Activated naive CD4-positive, alpha-beta T cell treated with anti-CD3 and anti-CD28 coated beads, Interleukin-2, amount 10 ng/mL, durations not matched to agents 7 days and 5 days (primary cell): ENCODE measurements at regions not wholly inside any gene's neighbourhood (a gene's known extent, or its start where the extent isn't known, plus 50 kb on each side); places are given as distances from the start of the nearest gene placed in this dataset.
"Not testable (repeated sequence)": the region's sequence is repeated elsewhere in the genome, so short reads cannot be mapped to it uniquely, and the experiment has no call there.

Experiments
- CTCF ChIA-PET: fragments of 350-600 bp; sonication (Branson Sonifier 250); formaldehyde crosslinking; loops from one replicate; lab custom pipeline; 2021; ENCODE audit warnings: antibody characterized with exemption; lab: Charles Lee
- DNase-seq: peaks from one replicate; pipeline ENCODE4 v3.0.0-alpha.2; 2020
- H3K27ac Mint-ChIP-seq: one replicate; pipeline ENCODE4 v1.8.0; 2021; ENCODE audit warnings: mild to moderate bottlenecking, moderate library complexity, mixed read lengths
- H3K27me3 Mint-ChIP-seq: one replicate; pipeline ENCODE4 v1.8.0; 2021; ENCODE audit warnings: mild to moderate bottlenecking, mixed read lengths
- H3K36me3 Mint-ChIP-seq: one replicate; pipeline ENCODE4 v1.8.0; 2021; ENCODE audit warnings: mixed read lengths
- H3K4me1 Mint-ChIP-seq: one replicate; pipeline ENCODE4 v1.8.0; 2021; ENCODE audit warnings: mixed read lengths
- H3K4me3 Mint-ChIP-seq: one replicate; pipeline ENCODE4 v1.8.0; 2021; ENCODE audit warnings: mild to moderate bottlenecking, moderate library complexity, mixed read lengths
- H3K9me3 Mint-ChIP-seq: one replicate; pipeline ENCODE4 v1.8.0; 2021; ENCODE audit warnings: mixed read lengths

DNA sequence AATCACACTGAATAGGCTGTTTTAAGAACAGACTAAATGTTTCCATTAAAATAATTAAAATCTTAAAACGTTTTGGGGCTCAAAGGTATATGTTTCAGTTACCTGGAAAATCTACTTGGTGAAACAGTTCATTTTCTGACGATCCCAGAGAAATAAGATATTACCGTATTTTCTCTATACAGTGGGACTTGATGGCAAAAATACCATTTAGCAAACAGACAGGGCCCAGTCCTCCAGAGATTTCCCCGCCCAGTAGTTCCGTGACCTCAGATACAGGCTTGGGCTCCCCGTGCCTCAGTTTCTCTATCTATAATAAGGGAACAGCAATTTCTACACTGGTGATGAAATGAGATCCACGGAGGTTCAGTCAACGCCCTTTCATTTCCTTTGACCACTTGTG, 304.4 kb downstream of the VRK1 start:
- peaks cover 4% of the 10 kb centered on the region for H3K27me3 Mint-ChIP-seq
- H3K4me3 Mint-ChIP-seq: no peak overlapping the region
- DNase-seq: no peak
- CTCF ChIA-PET: no interaction called here
- no peaks in the 10 kb centered on the region for H3K4me1 Mint-ChIP-seq
- no peaks in the 10 kb centered on the region for H3K9me3 Mint-ChIP-seq
- H3K27ac Mint-ChIP-seq: no peak overlapping the region
- H3K36me3 Mint-ChIP-seq: no peaks in the 10 kb centered on the region

DNA sequence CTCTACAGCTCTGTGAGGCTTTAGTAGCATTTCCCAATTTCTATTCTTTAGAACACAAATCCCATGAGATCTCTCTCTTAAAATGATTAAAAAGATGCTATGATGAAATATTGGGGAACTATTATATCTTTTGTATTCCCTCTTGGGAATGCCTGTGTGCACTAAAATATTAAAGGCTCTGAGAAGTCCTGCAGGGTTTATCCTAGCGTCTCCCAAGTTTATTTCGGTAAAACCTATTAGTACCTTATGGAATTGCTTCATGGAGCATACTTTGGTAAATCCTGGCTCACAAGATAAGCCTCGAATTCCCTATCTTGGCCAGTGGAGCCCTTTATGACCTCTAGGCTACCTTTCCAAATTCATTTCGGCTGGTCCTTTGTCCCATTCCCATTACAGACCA, 306.8 kb downstream of the VRK1 start:
- Mint-ChIP-seq H3K4me1 (no peaks in the 10 kb centered on the region), H3K27me3 (peaks cover 8% of the 10 kb centered on the region), H3K9me3 (peaks cover 6% of the 10 kb centered on the region), H3K27ac (no peak overlapping the region), H3K4me3 (no peak overlapping the region), H3K36me3 (no peaks in the 10 kb centered on the region)
- CTCF ChIA-PET: interaction anchor here (1.4 kb wide), 1 partner anchor 9 kb away, joined by 3 read pairs; no protein-coding TSS in a partner anchor
- DNase-seq: no peak

DNA sequence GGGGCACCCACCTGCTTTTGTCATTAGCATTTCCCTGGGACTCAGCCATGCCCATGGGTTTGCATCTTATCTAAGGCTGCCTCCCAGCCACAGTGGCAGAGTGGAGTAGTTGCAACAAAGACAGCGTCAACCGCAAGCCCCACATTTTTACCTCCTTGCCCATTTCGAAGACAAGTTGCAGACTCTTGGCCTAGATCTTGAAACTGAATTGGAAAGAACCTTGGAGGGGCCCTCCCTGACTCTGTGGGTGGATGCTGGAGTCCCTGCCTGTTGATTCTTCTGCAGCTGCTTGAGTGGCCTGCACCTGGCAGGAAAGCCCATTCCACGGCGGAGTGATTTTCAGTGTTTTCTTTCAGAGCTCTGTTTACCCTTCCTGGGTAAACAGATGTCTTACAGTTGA, 309.0 kb downstream of the VRK1 start:
- peaks cover 12% of the 10 kb centered on the region for H3K27me3 Mint-ChIP-seq
- H3K36me3 Mint-ChIP-seq: no peaks in the 10 kb centered on the region
- no peak for DNase-seq
- H3K4me1 Mint-ChIP-seq: no peaks in the 10 kb centered on the region
- peaks cover 12% of the 10 kb centered on the region for H3K9me3 Mint-ChIP-seq
- no peak overlapping the region for H3K4me3 Mint-ChIP-seq
- no peak overlapping the region for H3K27ac Mint-ChIP-seq
- CTCF ChIA-PET: interaction anchor here (1.5 kb wide), 1 partner anchor 13 kb away, joined by 4 read pairs; no protein-coding TSS in a partner anchor

DNA sequence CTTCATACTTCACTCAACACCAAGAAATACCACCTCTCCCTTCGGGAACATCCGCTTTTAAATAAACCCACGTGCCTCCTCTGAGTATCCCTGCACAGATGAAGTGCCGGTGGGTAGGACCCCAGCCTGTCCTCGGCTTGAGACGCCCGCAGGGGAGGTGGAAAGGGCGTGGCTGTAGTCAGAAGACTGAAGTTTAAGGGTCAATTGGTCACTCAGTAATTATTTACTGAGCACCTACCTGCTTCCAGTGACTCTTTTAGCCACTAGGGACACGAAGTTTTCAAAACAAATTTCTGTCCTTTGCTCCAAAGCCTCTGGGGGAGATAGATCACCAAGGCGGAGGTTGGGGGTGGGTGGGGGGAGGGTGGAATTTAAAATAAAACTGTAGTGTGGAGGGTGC, 309.4 kb downstream of the VRK1 start:
- no peaks in the 10 kb centered on the region for H3K4me1 Mint-ChIP-seq
- CTCF ChIA-PET: interaction anchor here (1.5 kb wide), 1 partner anchor 13 kb away, joined by 4 read pairs; no protein-coding TSS in a partner anchor
- no peak for DNase-seq
- no peaks in the 10 kb centered on the region for H3K36me3 Mint-ChIP-seq
- no peak overlapping the region for H3K27ac Mint-ChIP-seq
- H3K9me3 Mint-ChIP-seq: peaks cover 12% of the 10 kb centered on the region
- peaks cover 12% of the 10 kb centered on the region for H3K27me3 Mint-ChIP-seq
- H3K4me3 Mint-ChIP-seq: no peak overlapping the region

DNA sequence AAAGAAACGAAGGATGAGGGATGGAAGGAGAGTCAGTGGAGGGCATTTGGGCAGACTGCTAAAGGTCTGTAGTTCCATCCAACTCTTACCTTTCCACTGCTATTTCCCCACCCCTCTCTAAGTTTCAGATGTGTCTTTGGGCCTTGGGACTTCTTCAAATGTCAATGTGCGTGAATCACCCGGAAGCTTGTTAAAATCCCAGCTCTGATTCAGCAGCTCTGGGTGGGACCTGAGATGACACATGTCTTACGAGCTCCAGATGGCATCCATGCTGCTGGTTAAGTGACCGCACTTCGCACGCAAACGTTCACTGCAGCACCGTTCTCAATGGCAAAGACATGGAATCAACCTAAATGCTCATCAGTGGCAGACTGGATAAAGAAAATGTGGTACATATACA, 309.9 kb downstream of the VRK1 start:
- DNase-seq: no peak
- Mint-ChIP-seq H3K27me3 (peaks cover 12% of the 10 kb centered on the region), H3K36me3 (no peaks in the 10 kb centered on the region), H3K4me1 (no peaks in the 10 kb centered on the region), H3K27ac (no peak overlapping the region), H3K4me3 (no peak overlapping the region), H3K9me3 (peaks cover 12% of the 10 kb centered on the region)
- CTCF ChIA-PET: interaction anchor here (1.5 kb wide), 1 partner anchor 12 kb away, joined by 4 read pairs; no protein-coding TSS in a partner anchor

DNA sequence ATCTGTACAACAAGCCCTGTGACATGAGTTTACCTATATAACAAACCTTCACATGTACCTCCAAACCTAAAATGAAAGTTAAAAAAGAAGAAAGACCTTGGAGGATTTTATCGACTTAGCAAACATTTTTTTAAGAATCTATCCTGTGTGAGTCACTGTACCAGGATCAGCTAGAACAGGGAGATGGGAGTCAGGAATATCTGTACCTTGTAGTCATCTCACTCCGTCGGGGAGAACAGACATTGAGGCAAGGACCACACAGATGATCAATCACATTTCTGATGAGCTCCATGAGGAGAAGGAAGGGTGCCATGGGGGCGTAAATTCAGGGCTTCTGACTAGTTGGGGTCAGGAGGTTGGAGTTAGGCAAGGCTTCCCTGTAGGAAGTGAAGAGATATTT, 310.6 kb downstream of the VRK1 start:
- H3K4me1 Mint-ChIP-seq: no peaks in the 10 kb centered on the region
- H3K36me3 Mint-ChIP-seq: no peaks in the 10 kb centered on the region
- peaks cover 12% of the 10 kb centered on the region for H3K9me3 Mint-ChIP-seq
- no peak overlapping the region for H3K4me3 Mint-ChIP-seq
- peaks cover 12% of the 10 kb centered on the region for H3K27me3 Mint-ChIP-seq
- CTCF ChIA-PET: no interaction called here
- no peak overlapping the region for H3K27ac Mint-ChIP-seq
- no peak for DNase-seq

DNA sequence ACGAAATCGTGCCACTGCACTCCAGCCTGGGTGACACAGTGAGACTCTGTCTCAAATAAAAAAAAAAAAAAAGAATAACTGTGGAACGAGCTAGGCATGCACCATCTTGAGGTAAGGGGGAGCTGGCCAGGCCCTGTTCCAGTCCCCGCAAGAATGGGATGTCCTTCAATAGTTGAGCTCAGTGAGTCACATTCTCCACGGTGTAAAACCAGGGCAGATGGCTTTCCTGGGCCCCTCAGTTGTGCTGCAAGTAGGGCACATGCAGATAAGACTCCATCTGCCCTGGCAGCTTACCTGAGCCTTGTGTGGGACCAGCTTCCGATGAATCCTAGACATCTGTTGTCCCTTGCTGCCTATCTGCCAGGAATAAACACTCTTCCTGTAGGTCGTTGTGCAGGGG, 312.1 kb downstream of the VRK1 start:
- Mint-ChIP-seq H3K36me3 (no peaks in the 10 kb centered on the region), H3K4me3 (no peak overlapping the region), H3K9me3 (peaks cover 12% of the 10 kb centered on the region), H3K27me3 (peaks cover 12% of the 10 kb centered on the region), H3K4me1 (no peaks in the 10 kb centered on the region), H3K27ac (no peak overlapping the region)
- CTCF ChIA-PET: no interaction called here
- DNase-seq: no peak

DNA sequence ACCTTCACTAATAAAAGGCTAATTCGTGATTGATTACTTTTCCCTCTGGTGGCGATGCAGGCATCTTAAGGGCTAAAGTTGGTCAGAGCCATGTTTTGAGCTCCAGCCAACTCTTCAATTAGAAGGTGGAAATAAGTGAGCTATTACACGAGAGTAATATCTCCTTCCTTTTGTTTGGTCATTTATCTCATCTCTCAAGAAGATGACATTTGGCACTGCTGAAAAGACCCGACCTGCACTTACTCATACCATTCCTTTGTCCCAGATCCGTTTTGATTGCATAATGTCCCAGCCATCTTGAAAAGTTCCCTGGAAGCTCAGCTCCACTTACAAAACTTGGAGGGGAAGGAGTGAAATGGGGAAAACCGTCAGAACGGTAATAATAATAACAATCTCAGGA, 316.2 kb downstream of the VRK1 start:
- Mint-ChIP-seq H3K4me3 (no peak overlapping the region), H3K27me3 (peaks cover 4% of the 10 kb centered on the region), H3K27ac (no peak overlapping the region), H3K4me1 (peaks cover 3% of the 10 kb centered on the region), H3K36me3 (no peaks in the 10 kb centered on the region), H3K9me3 (peaks cover 6% of the 10 kb centered on the region)
- no peak for DNase-seq
- CTCF ChIA-PET: interaction anchor here (0.6 kb wide), 1 partner anchor 9 kb away, joined by 3 read pairs; no protein-coding TSS in a partner anchor

DNA sequence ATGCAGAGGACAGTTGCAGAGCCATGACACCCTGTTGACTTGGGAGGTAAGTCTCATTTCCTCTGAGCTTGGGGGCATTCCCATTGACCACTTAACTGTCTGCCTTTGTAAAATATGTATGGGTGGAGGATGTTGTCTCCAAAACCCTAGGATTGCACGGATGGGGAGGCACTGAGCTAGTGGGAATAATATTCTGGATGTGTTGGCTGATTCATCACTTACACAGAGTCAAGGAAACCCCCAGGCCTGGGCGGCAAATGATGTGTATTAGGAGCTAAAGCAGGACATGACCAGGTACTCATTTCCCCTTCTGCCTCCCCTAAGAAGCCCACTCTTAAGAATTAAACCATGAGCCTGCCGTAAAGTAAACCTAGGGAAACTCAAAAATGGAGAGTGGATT, 319.4 kb downstream of the VRK1 start:
- no peaks in the 10 kb centered on the region for H3K36me3 Mint-ChIP-seq
- H3K27me3 Mint-ChIP-seq: no peaks in the 10 kb centered on the region
- H3K4me1 Mint-ChIP-seq: peaks cover 28% of the 10 kb centered on the region
- H3K27ac Mint-ChIP-seq: no peak overlapping the region
- H3K9me3 Mint-ChIP-seq: no peaks in the 10 kb centered on the region
- CTCF ChIA-PET: interaction anchor here (0.7 kb wide), 1 partner anchor 27 kb away, joined by 3 read pairs; no protein-coding TSS in a partner anchor
- H3K4me3 Mint-ChIP-seq: no peak overlapping the region
- DNase-seq: no peak

DNA sequence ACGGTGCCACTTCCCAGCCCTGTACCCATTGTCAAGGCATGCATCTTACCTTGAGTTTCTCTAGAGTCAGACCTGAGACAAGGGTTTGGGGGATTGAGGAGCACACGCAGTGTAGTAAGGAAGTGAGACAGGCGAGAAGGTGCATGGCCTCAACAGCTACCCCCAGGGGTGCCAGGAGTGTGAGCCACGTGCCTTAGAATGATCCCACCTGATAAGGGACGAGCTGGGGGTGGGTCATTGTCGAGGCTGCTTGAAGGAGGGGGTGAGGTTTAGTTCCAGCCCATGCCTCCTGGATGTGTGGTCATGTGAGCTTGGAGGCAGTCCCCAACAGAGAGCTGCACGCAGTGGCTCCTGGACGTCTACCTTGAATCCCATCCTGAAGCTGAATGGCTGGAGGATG, 320.5 kb downstream of the VRK1 start:
- DNase-seq: no peak
- Mint-ChIP-seq H3K36me3 (no peaks in the 10 kb centered on the region), H3K4me3 (no peak overlapping the region), H3K27ac (no peak overlapping the region), H3K27me3 (no peaks in the 10 kb centered on the region), H3K9me3 (no peaks in the 10 kb centered on the region), H3K4me1 (peaks cover 31% of the 10 kb centered on the region)
- CTCF ChIA-PET: no interaction called here

DNA sequence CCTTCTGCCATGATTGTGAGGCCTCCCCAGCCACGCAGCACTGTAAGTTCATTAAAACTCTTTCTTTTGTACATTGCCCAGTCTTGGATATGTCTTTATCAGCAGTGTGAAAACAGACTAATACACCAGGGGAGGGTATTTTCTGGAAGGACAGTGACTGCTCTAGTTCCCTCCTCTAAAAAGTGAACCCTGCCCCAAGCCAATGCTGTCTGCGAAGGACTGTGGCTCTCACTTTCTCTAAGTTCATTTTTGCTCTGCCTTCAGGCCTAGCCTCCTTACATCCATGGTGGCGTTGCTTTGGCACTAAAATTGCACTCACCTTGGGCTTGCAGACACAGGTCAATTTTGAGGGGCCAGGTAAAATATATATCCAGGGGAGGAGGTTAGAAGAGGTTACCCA, 323.0 kb downstream of the VRK1 start:
- no peaks in the 10 kb centered on the region for H3K9me3 Mint-ChIP-seq
- H3K36me3 Mint-ChIP-seq: no peaks in the 10 kb centered on the region
- CTCF ChIA-PET: no interaction called here
- DNase-seq: no peak
- H3K4me1 Mint-ChIP-seq: peaks cover 31% of the 10 kb centered on the region
- peak overlapping the region; percentile 4 for H3K4me3 Mint-ChIP-seq
- H3K27ac Mint-ChIP-seq: peak overlapping the region; percentile 87
- H3K27me3 Mint-ChIP-seq: no peaks in the 10 kb centered on the region

DNA sequence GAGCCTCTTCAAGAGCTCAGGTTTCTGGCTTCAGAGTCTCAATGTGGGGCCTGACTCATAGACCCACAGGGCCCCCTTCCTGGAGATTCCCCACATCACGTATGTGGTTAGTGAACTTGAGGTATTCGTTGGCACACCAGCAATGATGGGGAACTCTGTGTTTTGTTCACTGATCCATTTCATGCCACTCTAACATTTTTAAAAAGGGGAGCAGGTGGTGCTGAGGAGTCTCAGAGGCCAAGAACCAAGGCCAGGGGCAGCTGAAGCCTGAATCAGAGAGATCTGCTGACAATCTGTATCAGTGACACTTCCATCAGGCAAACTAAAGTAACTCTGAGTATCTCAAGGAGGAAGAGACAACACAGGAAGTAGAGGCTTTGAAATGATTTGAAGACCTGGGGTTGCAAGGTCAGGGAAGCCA, 323.4 kb downstream of the VRK1 start:
- peak overlapping the region; percentile 4 for H3K4me3 Mint-ChIP-seq
- no peaks in the 10 kb centered on the region for H3K9me3 Mint-ChIP-seq
- no peaks in the 10 kb centered on the region for H3K36me3 Mint-ChIP-seq
- no peaks in the 10 kb centered on the region for H3K27me3 Mint-ChIP-seq
- peaks cover 31% of the 10 kb centered on the region for H3K4me1 Mint-ChIP-seq
- CTCF ChIA-PET: no interaction called here
- peak; percentile 52 for DNase-seq
- peak overlapping the region; percentile 87 for H3K27ac Mint-ChIP-seq

DNA sequence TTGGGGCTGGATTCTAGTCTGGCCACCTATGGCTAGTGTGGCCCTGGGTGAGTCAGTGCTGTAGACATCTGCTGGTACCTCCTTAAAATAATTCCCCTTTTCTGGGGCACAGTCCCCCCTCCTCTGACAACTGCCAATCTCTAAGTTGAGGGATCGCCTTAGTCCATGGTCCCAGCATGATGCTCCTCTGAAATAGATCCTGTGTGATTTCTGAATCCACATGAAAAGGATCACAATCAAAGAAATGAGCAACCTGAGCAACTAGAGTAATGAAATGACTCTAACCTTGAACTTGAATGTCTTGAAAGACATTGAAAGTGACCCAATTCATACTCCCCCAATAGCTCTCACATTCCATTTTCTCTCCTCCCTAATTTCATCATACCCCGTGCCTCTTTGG, 332.5 kb downstream of the VRK1 start:
- CTCF ChIA-PET: no interaction called here
- Mint-ChIP-seq H3K27ac (no peak overlapping the region), H3K9me3 (peaks cover 8% of the 10 kb centered on the region)

DNA sequence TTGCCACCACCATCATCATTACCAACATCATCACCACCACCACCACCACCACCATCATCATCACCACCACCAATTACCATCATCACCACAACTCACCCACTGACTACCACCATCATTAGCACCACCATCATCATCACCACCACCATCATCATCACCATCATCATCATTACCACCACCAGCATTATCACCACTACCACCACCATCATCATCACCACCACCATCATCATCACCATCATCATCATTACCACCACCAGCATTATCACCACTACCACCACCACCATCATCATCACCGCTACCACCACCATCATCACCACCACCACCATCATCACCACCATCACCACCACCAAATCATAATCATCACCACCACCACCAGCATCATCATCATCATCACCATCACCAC, 338.7 kb downstream of the VRK1 start:
- Mint-ChIP-seq H3K9me3 (peaks cover 14% of the 10 kb centered on the region), H3K4me1 (peaks cover 10% of the 10 kb centered on the region)
- H3K27ac Mint-ChIP-seq, H3K36me3 Mint-ChIP-seq, DNase-seq, CTCF ChIA-PET, H3K27me3 Mint-ChIP-seq, H3K4me3 Mint-ChIP-seq: not testable (repeated sequence)

More for the DNA sequence above, 332.5 kb downstream of the VRK1 start:
- no peaks in the 10 kb centered on the region for H3K36me3 Mint-ChIP-seq
- H3K4me1 Mint-ChIP-seq: no peaks in the 10 kb centered on the region
- H3K4me3 Mint-ChIP-seq: no peak overlapping the region
- no peak for DNase-seq
- H3K27me3 Mint-ChIP-seq: peaks cover 3% of the 10 kb centered on the region

DNA sequence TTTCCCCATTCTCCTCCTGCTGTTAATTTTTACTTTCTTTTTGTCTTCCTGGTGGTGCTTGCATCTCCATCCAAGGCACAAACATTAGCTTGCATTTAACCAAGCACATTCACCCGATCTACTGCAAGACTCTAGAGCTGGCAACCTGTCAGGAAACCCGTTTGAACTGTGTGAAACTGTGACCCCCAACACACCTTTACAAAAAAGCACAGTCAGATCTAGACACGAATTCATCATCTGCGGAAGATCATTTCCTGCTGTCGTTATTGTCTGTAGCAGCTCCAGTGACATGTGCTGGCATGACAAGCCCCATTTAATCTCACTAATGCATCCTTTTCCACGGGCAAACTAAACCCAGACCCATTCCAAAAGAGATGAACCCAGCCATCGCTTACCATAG, 340.5 kb downstream of the VRK1 start:
- Mint-ChIP-seq H3K27me3 (peaks cover 3% of the 10 kb centered on the region), H3K36me3 (no peaks in the 10 kb centered on the region), H3K4me1 (peaks cover 10% of the 10 kb centered on the region), H3K9me3 (peaks cover 9% of the 10 kb centered on the region), H3K4me3 (peak overlapping the region; percentile 39), H3K27ac (no peak overlapping the region)
- CTCF ChIA-PET: interaction anchor here (0.6 kb wide), 1 partner anchor 950 kb away, joined by 4 read pairs; no protein-coding TSS in a partner anchor
- no peak for DNase-seq
